ENCODE measurements at regions not wholly inside any gene's neighbourhood (a gene's known extent, or its start where the extent isn't known, plus 50 kb on each side); places are given as distances from the start of the nearest gene placed in this dataset.

DNA sequence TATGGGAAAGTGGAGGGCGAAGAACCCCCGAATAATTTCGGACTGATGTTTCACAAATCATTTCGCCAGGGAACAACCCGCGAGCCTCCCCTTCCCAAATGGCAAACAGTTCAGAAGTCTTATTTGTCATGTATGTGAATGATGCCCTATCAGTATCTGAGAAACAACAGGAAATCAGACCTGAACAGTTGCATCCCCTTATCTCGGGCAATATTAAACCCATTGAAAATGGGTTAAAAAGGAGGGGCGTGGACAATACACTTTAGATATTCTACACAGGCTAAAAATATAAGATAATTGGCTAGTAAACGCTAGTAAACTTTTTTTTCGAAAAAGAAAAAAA lies 1003.3 kb upstream of the NR2F2 start:
- TF ChIP-seq, protein P1, sequence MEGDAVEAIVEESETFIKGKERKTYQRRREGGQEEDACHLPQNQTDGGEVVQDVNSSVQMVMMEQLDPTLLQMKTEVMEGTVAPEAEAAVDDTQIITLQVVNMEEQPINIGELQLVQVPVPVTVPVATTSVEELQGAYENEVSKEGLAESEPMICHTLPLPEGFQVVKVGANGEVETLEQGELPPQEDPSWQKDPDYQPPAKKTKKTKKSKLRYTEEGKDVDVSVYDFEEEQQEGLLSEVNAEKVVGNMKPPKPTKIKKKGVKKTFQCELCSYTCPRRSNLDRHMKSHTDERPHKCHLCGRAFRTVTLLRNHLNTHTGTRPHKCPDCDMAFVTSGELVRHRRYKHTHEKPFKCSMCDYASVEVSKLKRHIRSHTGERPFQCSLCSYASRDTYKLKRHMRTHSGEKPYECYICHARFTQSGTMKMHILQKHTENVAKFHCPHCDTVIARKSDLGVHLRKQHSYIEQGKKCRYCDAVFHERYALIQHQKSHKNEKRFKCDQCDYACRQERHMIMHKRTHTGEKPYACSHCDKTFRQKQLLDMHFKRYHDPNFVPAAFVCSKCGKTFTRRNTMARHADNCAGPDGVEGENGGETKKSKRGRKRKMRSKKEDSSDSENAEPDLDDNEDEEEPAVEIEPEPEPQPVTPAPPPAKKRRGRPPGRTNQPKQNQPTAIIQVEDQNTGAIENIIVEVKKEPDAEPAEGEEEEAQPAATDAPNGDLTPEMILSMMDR (IDR thresholded peaks at IDR 0.05; ENCODE audit: low read length): no peak
- TF ChIP-seq EZH2 (IDR thresholded peaks at IDR 0.05; ENCODE audit: borderline replicate concordance, low read length): no peak
- Histone ChIP-seq H4K20me1 (ENCODE audit: insufficient read depth, low read length) (no peaks in the 10 kb centered on the region), H3K9me2 (ENCODE audit: low read depth, low read length) (no peaks in the 10 kb centered on the region), H2AFZ (ENCODE audit: low read length) (no peak overlapping the region), H3K27ac (ENCODE audit: low read depth, low read length, poor library complexity, severe bottlenecking) (no peak overlapping the region), H3K27me3 (ENCODE audit: insufficient read depth, low read length) (no peaks in the 10 kb centered on the region), H3K79me2 (ENCODE audit: insufficient read depth, low read length) (no peaks in the 10 kb centered on the region), H3K9ac (ENCODE audit: low read length) (no peak overlapping the region), H3K4me3 (ENCODE audit: low read depth, low read length, poor library complexity, severe bottlenecking) (no peak overlapping the region), H3K9me3 (ENCODE audit: low read length) (no peaks in the 10 kb centered on the region), H3K36me3 (ENCODE audit: insufficient read depth, low read length) (no peaks in the 10 kb centered on the region), H3K4me1 (ENCODE audit: insufficient read depth, low read length, severe bottlenecking) (no peaks in the 10 kb centered on the region), H3F3A (ENCODE audit: insufficient read depth, low read length) (no peaks in the 10 kb centered on the region), H3K4me2 (ENCODE audit: low read length) (no peak overlapping the region)

DNA sequence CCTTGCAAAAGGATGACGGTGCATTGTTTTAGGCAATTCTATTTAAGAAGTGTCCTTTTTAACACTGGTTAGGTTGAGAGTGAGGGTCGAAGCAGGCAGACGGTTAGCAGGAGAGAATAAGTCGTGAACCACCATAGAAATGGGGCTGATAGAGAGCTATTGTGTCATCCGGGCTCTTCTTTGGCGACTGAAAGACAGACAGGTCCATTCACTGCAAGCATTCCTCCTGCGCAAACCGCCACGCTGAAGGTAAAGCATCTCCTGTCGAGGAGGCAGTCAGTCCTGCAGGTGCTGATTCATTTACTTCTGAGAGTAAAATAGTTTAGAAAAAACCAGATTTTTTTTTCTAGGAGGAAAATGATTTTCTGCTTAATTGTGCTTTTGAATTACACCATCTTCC lies 1002.8 kb upstream of the NR2F2 start:
- Histone ChIP-seq H3K9me2 (ENCODE audit: low read depth, low read length) (no peaks in the 10 kb centered on the region), H3K4me3 (ENCODE audit: low read depth, low read length, poor library complexity, severe bottlenecking) (no peak overlapping the region), H3K36me3 (ENCODE audit: insufficient read depth, low read length) (no peaks in the 10 kb centered on the region), H3K9me3 (ENCODE audit: low read length) (no peaks in the 10 kb centered on the region), H2AFZ (ENCODE audit: low read length) (no peak overlapping the region), H3K9ac (ENCODE audit: low read length) (no peak overlapping the region), H3K27ac (ENCODE audit: low read depth, low read length, poor library complexity, severe bottlenecking) (no peak overlapping the region), H3K79me2 (ENCODE audit: insufficient read depth, low read length) (no peaks in the 10 kb centered on the region), H3K4me2 (ENCODE audit: low read length) (no peak overlapping the region), H3K4me1 (ENCODE audit: insufficient read depth, low read length, severe bottlenecking) (no peaks in the 10 kb centered on the region), H4K20me1 (ENCODE audit: insufficient read depth, low read length) (no peaks in the 10 kb centered on the region), H3K27me3 (ENCODE audit: insufficient read depth, low read length) (no peaks in the 10 kb centered on the region), H3F3A (ENCODE audit: insufficient read depth, low read length) (no peaks in the 10 kb centered on the region)
- TF ChIP-seq EZH2 (IDR thresholded peaks at IDR 0.05; ENCODE audit: borderline replicate concordance, low read length): no peak
- TF ChIP-seq, protein P1 (IDR thresholded peaks at IDR 0.05; ENCODE audit: low read length): no peak

DNA sequence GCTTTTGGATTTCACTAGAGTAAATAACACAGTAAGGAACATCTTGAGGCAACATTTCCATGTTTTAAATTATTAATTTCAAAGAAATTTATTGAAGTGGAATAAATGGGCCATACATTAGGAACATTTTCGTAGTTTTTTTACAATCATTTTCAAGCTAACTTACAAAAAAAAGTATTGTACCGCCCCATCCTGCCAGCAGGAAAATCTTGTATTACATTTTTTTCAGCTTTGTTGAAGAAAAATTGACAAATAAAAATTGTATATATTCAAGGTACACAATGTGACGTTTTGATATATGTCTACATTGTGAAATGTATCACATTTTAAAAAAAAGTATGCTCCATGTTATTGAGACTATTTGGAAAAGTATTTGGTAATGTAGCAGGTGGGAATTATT lies 1001.9 kb upstream of the NR2F2 start:
- Histone ChIP-seq H3K9ac (ENCODE audit: low read length) (no peak overlapping the region), H3K9me3 (ENCODE audit: low read length) (no peaks in the 10 kb centered on the region), H2AFZ (ENCODE audit: low read length) (no peak overlapping the region), H4K20me1 (ENCODE audit: insufficient read depth, low read length) (no peaks in the 10 kb centered on the region), H3K9me2 (ENCODE audit: low read depth, low read length) (no peaks in the 10 kb centered on the region), H3K27ac (ENCODE audit: low read depth, low read length, poor library complexity, severe bottlenecking) (no peak overlapping the region), H3K27me3 (ENCODE audit: insufficient read depth, low read length) (no peaks in the 10 kb centered on the region), H3K79me2 (ENCODE audit: insufficient read depth, low read length) (no peaks in the 10 kb centered on the region), H3K4me1 (ENCODE audit: insufficient read depth, low read length, severe bottlenecking) (no peaks in the 10 kb centered on the region), H3K4me2 (ENCODE audit: low read length) (no peak overlapping the region), H3K4me3 (ENCODE audit: low read depth, low read length, poor library complexity, severe bottlenecking) (no peak overlapping the region), H3K36me3 (ENCODE audit: insufficient read depth, low read length) (no peaks in the 10 kb centered on the region), H3F3A (ENCODE audit: insufficient read depth, low read length) (no peaks in the 10 kb centered on the region)
- no peak for TF ChIP-seq EZH2 (IDR thresholded peaks at IDR 0.05; ENCODE audit: borderline replicate concordance, low read length)
- TF ChIP-seq, protein P1 (IDR thresholded peaks at IDR 0.05; ENCODE audit: low read length): no peak
